Transverse colon (tissue), 4 donors: ENCODE measurements at regions not wholly inside any gene's neighbourhood (a gene's known extent, or its start where the extent isn't known, plus 50 kb on each side); places are given as distances from the start of the nearest gene placed in this dataset.

ENCODE experiments used
- DNase-seq: peaks from one replicate; pipeline ENCODE4 v3.0.0-alpha.2; 2019
- H3K27ac ChIP-seq, 4 donors: fragments of 200-600 bp; sonication (generic); 2 replicates each; pipeline ENCODE4 v1.5.1; 2016 to 2018; ENCODE audit warnings: inconsistent platforms in 4 of 4
- H3K27me3 ChIP-seq: fragments of 200-600 bp; sonication (generic); 2 replicates; pipeline ENCODE4 v1.5.1; 2017; ENCODE audit warnings: inconsistent platforms
- H3K36me3 ChIP-seq, 4 donors: fragments of 200-600 bp; sonication (generic); 2 replicates each; pipeline ENCODE4 v1.5.1; 2017 to 2019; ENCODE audit warnings: inconsistent platforms in 4 of 4
- H3K4me1 ChIP-seq, 4 donors: fragments of 200-600 bp; sonication (generic); 2 replicates each; pipeline ENCODE4 v1.5.1; 2017 to 2020; ENCODE audit warnings: inconsistent platforms in 4 of 4
- H3K4me3 ChIP-seq, 4 donors: fragments of 200-600 bp; sonication (generic); 1 replicate in 1 of 4; 2 replicates in 3 of 4; pipeline versions ENCODE4 v1.5.1 to v1.6.1; 2017 to 2019; ENCODE audit warnings: inconsistent platforms in 4 of 4
- H3K9me3 ChIP-seq, 2 donors: fragments of 200-600 bp; sonication (generic); 2 replicates each; pipeline ENCODE4 v1.5.1; 2017 to 2019; ENCODE audit warnings: inconsistent platforms in 2 of 2
- CTCF ChIP-seq, 5 experiments: fragments of 200-600 bp in 3 of 5; fragments of 450-650 bp in 2 of 5; sonication (generic) in 3 of 5; IDR thresholded peaks; 1 replicate in 2 of 5; 2 replicates in 3 of 5; pipeline ENCODE4 v1.5.1; 2016 to 2017; ENCODE audit warnings: antibody characterized with exemption in 5 of 5, inconsistent platforms in 3 of 5, mild to moderate bottlenecking in 2 of 5, moderate library complexity in 1 of 5
- EP300 ChIP-seq: sonication (generic); formaldehyde crosslinking; IDR thresholded peaks from one replicate; pipeline ENCODE4 v1.6.1; 2017; ENCODE audit warnings: antibody characterized with exemption, low read depth
- POLR2A ChIP-seq: fragments of 450-650 bp; IDR thresholded peaks from one replicate; pipeline ENCODE4 v1.6.1; 2016; ENCODE audit warnings: antibody characterized with exemption, mild to moderate bottlenecking, moderate library complexity
- POLR2AphosphoS5 ChIP-seq, 3 donors: sonication (generic); formaldehyde crosslinking; IDR thresholded peaks; one replicate each; pipeline ENCODE4 v1.6.1; 2016; ENCODE audit warnings: antibody characterized with exemption in 3 of 3
- WGBS, 2 donors: methylation state at CpG; one replicate each; pipeline ENCODE4 v1.1.5; 2018; ENCODE audit warnings: low coverage in 1 of 2; 5-methylcytosine and 5-hydroxymethylcytosine counted together
- in situ Hi-C, 4 donors: fragments of 200-750 bp; cut with MboI; loops; one replicate each; pipeline versions ENCODE4 v1.15.0 to v1.15.1; 2017; ENCODE audit warnings: low sequenced_read_pairs in 3 of 4, low pct_ligation_motif_present in 1 of 4, low pct_unique_long_range_greater_than_20kb in 1 of 4
- intact Hi-C: fragments of 100-400 bp; cut with DNase I; formaldehyde crosslinking; loops from one replicate; pipeline ENCODE4 v1.15.1; 2023; ENCODE audit warnings: low total_unique reads

GRCh38 chr14:41047763-41048162 is 558.9 kb upstream of the LRFN5 start:
- 0% methylated on average over 1 of the region's 1 CpG for WGBS, 2 donors
- H3K9me3 ChIP-seq: no peaks in the 10 kb centered on the region
- H3K27ac ChIP-seq: no peak overlapping the region
- DNase-seq: no peak
- no peak for TF ChIP-seq EP300
- no peak for TF ChIP-seq POLR2AphosphoS5 (IDR thresholded peaks at IDR 0.05)
- TF ChIP-seq CTCF (IDR thresholded peaks at IDR 0.05): no peak
- TF ChIP-seq POLR2A: no peak
- no peak overlapping the region for H3K4me3 ChIP-seq
- no peaks in the 10 kb centered on the region for H3K4me1 ChIP-seq
- intact Hi-C loops: no loop called here
- no peaks in the 10 kb centered on the region for H3K36me3 ChIP-seq
- H3K27me3 ChIP-seq: no peaks in the 10 kb centered on the region
- in situ Hi-C loops: no loop called here

- peaks cover 0 to 1% of the 10 kb centered on the region in 2 donors for H3K9me3 ChIP-seq
- WGBS, 2 donors: 86% methylated on average over 1 to 3 of the region's 3 CpGs
- intact Hi-C loops (no loop called here), in situ Hi-C loops (no loop called here)
- no peaks in the 10 kb centered on the region for H3K4me1 ChIP-seq
- H3K4me3 ChIP-seq: no peak overlapping the region
- DNase-seq: no peak
- H3K27ac ChIP-seq: no peak overlapping the region
- H3K36me3 ChIP-seq: no peaks in the 10 kb centered on the region
- H3K27me3 ChIP-seq: no peaks in the 10 kb centered on the region
- TF ChIP-seq POLR2AphosphoS5 (IDR thresholded peaks at IDR 0.05) (no peak), EP300 (no peak), POLR2A (no peak), CTCF (IDR thresholded peaks at IDR 0.05) (no peak)
Observed at GRCh38 chr14:41037388-41037787, 569.3 kb upstream of the LRFN5 start.

GRCh38 chr14:41034969-41035368 is 571.7 kb upstream of the LRFN5 start:
- no peak for TF ChIP-seq POLR2AphosphoS5 (IDR thresholded peaks at IDR 0.05)
- TF ChIP-seq EP300: no peak
- no peak for TF ChIP-seq POLR2A
- TF ChIP-seq CTCF (IDR thresholded peaks at IDR 0.05): no peak
- Histone ChIP-seq H3K4me3 (no peak overlapping the region), H3K36me3 (no peaks in the 10 kb centered on the region), H3K9me3 (peaks cover 0 to 12% of the 10 kb centered on the region in 2 donors), H3K27me3 (no peaks in the 10 kb centered on the region), H3K4me1 (no peaks in the 10 kb centered on the region), H3K27ac (no peak overlapping the region)
- intact Hi-C loops: no loop called here
- in situ Hi-C loops: no loop called here
- DNase-seq: no peak
- WGBS, 2 donors: 80 to 100% methylated on average over 1 of the region's 1 CpG

- Histone ChIP-seq H3K9me3 (no peaks in the 10 kb centered on the region), H3K4me1 (no peaks in the 10 kb centered on the region), H3K27ac (no peak overlapping the region), H3K36me3 (no peaks in the 10 kb centered on the region), H3K4me3 (no peak overlapping the region), H3K27me3 (no peaks in the 10 kb centered on the region)
- 73 to 77% methylated on average over 2 of the region's 2 CpGs for WGBS, 2 donors
- in situ Hi-C loops: no loop called here
- intact Hi-C loops: no loop called here
- DNase-seq: no peak
- TF ChIP-seq POLR2AphosphoS5 (IDR thresholded peaks at IDR 0.05) (no peak), CTCF (IDR thresholded peaks at IDR 0.05) (no peak), EP300 (no peak), POLR2A (no peak)
Observed at GRCh38 chr14:41022932-41023331, 583.7 kb upstream of the LRFN5 start.
